ENCODE measurements at regions not wholly inside any gene's neighbourhood (a gene's known extent, or its start where the extent isn't known, plus 50 kb on each side); places are given as distances from the start of the nearest gene placed in this dataset.
"Not testable (repeated sequence)": the region's sequence is repeated elsewhere in the genome, so short reads cannot be mapped to it uniquely, and the experiment has no call there.

GRCh38 chr2:215863687-215864086 is 149.7 kb downstream of the MREG start:
- no peak for DNase-seq (ENCODE audit: low read depth in 2 of 2)

GRCh38 chr2:215862351-215862771 is 151.0 kb downstream of the MREG start:
- DNase-seq (ENCODE audit: low read depth in 2 of 2) = peak in 1 of 2 donors; percentile 29

- no peak for DNase-seq (ENCODE audit: low read depth in 2 of 2)
These were observed 151.6 kb downstream of the MREG start for GRCh38 chr2:215861607-215862350.

- peak in 1 of 2 donors; percentile 67 for DNase-seq (ENCODE audit: low read depth in 2 of 2)
These were observed 157.3 kb downstream of the MREG start for GRCh38 chr2:215856080-215856479.

GRCh38 chr2:215855308-215855707 is 158.0 kb downstream of the MREG start:
- DNase-seq (ENCODE audit: low read depth in 2 of 2) = not testable (repeated sequence)

GRCh38 chr2:215854008-215854407 is 159.3 kb downstream of the MREG start:
- no peak for DNase-seq (ENCODE audit: low read depth in 2 of 2)

GRCh38 chr2:215851696-215852095 is 161.7 kb downstream of the MREG start:
- DNase-seq (ENCODE audit: low read depth in 2 of 2) = no peak

GRCh38 chr2:215851082-215851481 is 162.3 kb downstream of the MREG start:
- peak; percentile 51 to 81 for DNase-seq (ENCODE audit: low read depth in 2 of 2)

GRCh38 chr2:215850380-215850779 is 163.0 kb downstream of the MREG start:
- peak in 1 of 2 donors; percentile 90 for DNase-seq (ENCODE audit: low read depth in 2 of 2)

- DNase-seq (ENCODE audit: low read depth in 2 of 2) = peak in 1 of 2 donors; percentile 89
These were observed 163.6 kb downstream of the MREG start for GRCh38 chr2:215849771-215850170.

- DNase-seq (ENCODE audit: low read depth in 2 of 2) = peak in 1 of 2 donors; percentile 96
These were observed 164.7 kb downstream of the MREG start for GRCh38 chr2:215848698-215849097.

- DNase-seq (ENCODE audit: low read depth in 2 of 2) = no peak
These were observed 165.2 kb downstream of the MREG start for GRCh38 chr2:215848146-215848545.

- peak; percentile 51 to 97 for DNase-seq (ENCODE audit: low read depth in 2 of 2)
These were observed 165.6 kb downstream of the MREG start for GRCh38 chr2:215847718-215848117.

- peak in 1 of 2 donors; percentile 60 for DNase-seq (ENCODE audit: low read depth in 2 of 2)
These were observed 166.3 kb downstream of the MREG start for GRCh38 chr2:215847056-215847455.

GRCh38 chr2:215845839-215846586 is 167.3 kb downstream of the MREG start:
- DNase-seq (ENCODE audit: low read depth in 2 of 2) = peak in 1 of 2 donors; percentile 56

GRCh38 chr2:215843579-215843978 is 169.8 kb downstream of the MREG start:
- peak; percentile 40 to 96 for DNase-seq (ENCODE audit: low read depth in 2 of 2)

- no peak for DNase-seq (ENCODE audit: low read depth in 2 of 2)
These were observed 172.1 kb downstream of the MREG start for GRCh38 chr2:215841175-215841816.

- no peak for DNase-seq (ENCODE audit: low read depth in 2 of 2)
These were observed 173.5 kb downstream of the MREG start for GRCh38 chr2:215839816-215840215.

- no peak for DNase-seq (ENCODE audit: low read depth in 2 of 2)
These were observed 174.0 kb downstream of the MREG start for GRCh38 chr2:215839309-215839708.

- DNase-seq (ENCODE audit: low read depth in 2 of 2) = no peak
These were observed 176.5 kb downstream of the MREG start for GRCh38 chr2:215836881-215837280.

- no peak for DNase-seq (ENCODE audit: low read depth in 2 of 2)
These were observed 177.7 kb downstream of the MREG start for GRCh38 chr2:215835657-215836056.

GRCh38 chr2:215835231-215835630 is 178.1 kb downstream of the MREG start:
- DNase-seq (ENCODE audit: low read depth in 2 of 2) = peak in 1 of 2 donors; percentile 11
